ENCODE measurements at regions not wholly inside any gene's neighbourhood (a gene's known extent, or its start where the extent isn't known, plus 50 kb on each side); places are given as distances from the start of the nearest gene placed in this dataset.

DNA sequence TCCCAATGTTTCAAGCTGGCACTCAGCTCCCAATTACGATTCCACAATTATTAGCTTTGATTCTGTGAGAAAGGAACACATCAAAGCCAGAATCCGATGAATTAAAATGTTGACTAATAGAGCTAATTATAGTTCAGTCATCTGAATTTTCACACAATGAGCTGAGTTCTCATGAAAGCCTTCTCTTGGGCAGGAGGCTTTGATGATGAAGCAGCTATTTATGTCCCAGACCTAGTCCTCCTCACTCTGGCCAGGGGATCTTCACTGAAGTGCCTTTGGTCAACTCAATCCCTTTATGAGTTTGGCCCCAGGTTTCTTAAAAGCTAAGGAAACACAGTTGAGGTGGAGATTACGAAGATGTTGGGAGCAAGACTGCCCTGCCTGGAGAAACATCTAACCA, 74.7 kb upstream of the PPM1B start:
- H3K27me3 ChIP-seq, result no peaks in the 10 kb centered on the region
- no peaks in the 10 kb centered on the region for H3K9me3 ChIP-seq
- H3K4me1 ChIP-seq, result no peaks in the 10 kb centered on the region
- WGBS, 2 donors (ENCODE audit: low coverage in 1 of 2), result 88% methylated on average over 2 to 3 of the region's 3 CpGs
- TF ChIP-seq EP300 (IDR thresholded peaks at IDR 0.05) (no peak), POLR2A (IDR thresholded peaks at IDR 0.05) (no peak), POLR2AphosphoS5 (IDR thresholded peaks at IDR 0.05) (no peak), CTCF (IDR thresholded peaks at IDR 0.05) (no peak)
- no peak overlapping the region for H3K27ac ChIP-seq
- H3K36me3 ChIP-seq, result no peaks in the 10 kb centered on the region
- no peak for ATAC-seq
- H3K4me3 ChIP-seq, result no peak overlapping the region

DNA sequence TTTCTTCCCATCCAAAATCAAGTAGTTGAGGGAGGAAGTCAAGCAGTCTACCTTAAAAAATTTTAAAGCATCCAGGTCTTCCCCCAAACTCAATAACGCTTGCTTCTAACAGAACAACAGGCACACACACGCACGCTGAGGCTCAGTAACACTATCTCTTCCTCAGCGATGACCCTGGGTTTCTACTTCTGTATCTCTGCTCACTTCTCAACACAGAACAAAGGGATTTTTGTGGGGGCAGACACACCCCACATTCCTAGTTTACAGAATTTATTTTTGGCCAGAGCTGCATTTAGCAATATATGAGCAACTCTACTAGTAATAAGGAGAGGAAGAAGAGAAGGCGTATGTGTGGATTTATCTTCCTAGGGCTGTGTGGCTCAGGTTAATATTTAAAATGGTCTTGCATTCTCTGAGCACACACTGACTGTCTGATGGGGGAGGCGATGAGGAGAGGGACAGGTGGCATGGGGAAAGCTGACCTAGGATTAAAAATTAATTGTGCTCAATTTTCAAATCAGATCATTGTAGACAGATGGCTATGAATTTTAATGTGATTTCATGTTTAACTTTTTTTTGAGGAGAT, 71.3 kb upstream of the PPM1B start:
- Histone ChIP-seq H3K4me1 (peaks cover 0 to 4% (median 0%) of the 10 kb centered on the region in 3 donors), H3K27me3 (no peaks in the 10 kb centered on the region), H3K27ac (no peak overlapping the region), H3K4me3 (no peak overlapping the region), H3K9me3 (no peaks in the 10 kb centered on the region), H3K36me3 (no peaks in the 10 kb centered on the region)
- TF ChIP-seq POLR2AphosphoS5 (IDR thresholded peaks at IDR 0.05) (no peak), CTCF (IDR thresholded peaks at IDR 0.05) (no peak), EP300 (IDR thresholded peaks at IDR 0.05) (no peak), POLR2A (IDR thresholded peaks at IDR 0.05) (no peak)
- WGBS, 2 donors (ENCODE audit: low coverage in 1 of 2), result 78 to 83% methylated on average over 5 to 6 of the region's 6 CpGs
- no peak for ATAC-seq

DNA sequence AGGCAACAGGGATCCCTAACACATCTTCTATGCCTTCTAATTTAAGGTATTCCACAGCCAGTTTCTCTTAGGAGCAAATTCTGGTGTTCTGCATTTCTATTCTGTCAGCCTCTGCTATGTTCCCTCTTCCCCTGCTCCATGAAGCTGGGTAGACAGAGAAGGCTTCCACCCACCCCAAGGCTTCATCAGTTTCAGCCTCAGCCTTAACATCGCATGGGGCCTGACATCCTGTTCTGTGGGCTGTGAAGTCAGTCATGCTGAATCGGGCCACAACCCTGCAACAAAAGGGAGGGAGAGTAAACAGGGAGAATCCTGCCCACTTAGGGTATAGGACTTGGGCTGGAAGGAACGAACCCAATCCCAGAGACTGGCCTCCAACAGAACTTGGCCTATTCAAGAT, 70.6 kb upstream of the PPM1B start:
- H3K27ac ChIP-seq, result no peak overlapping the region
- WGBS, 2 donors (ENCODE audit: low coverage in 1 of 2), result 80% methylated on average over 3 of the region's 3 CpGs; no CpG with 5 or more reads in 1 of the 2 donors
- ATAC-seq, result no peak
- H3K27me3 ChIP-seq, result no peaks in the 10 kb centered on the region
- no peak overlapping the region for H3K4me3 ChIP-seq
- no peaks in the 10 kb centered on the region for H3K36me3 ChIP-seq
- H3K4me1 ChIP-seq, result peaks cover 0 to 4% (median 0%) of the 10 kb centered on the region in 3 donors
- no peaks in the 10 kb centered on the region for H3K9me3 ChIP-seq
- TF ChIP-seq CTCF (IDR thresholded peaks at IDR 0.05), result no peak
- no peak for TF ChIP-seq POLR2A (IDR thresholded peaks at IDR 0.05)
- TF ChIP-seq POLR2AphosphoS5 (IDR thresholded peaks at IDR 0.05), result no peak
- no peak for TF ChIP-seq EP300 (IDR thresholded peaks at IDR 0.05)

DNA sequence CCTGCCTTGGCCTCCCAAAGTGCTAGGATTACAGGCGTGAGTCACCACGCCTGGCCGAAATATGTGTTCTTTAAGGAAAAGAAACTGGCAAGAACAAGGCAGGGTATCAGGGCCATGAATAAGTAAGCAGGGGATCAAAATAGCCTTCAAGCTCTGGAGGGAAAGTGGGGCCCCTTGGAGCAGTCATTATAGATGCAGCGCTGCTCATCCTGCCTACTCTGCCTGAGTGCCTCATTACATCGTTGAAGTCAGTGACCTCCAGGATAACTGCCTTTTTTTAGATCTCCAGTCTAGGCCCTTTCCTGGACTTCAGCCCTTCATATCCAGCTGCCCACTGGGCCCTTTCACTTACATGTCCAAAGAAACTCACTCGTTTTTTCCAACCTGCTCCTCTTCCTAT, 69.8 kb upstream of the PPM1B start:
- no peak for ATAC-seq
- Histone ChIP-seq H3K4me3 (no peak overlapping the region), H3K36me3 (no peaks in the 10 kb centered on the region), H3K9me3 (no peaks in the 10 kb centered on the region), H3K4me1 (peaks cover 0 to 4% (median 0%) of the 10 kb centered on the region in 3 donors), H3K27me3 (no peaks in the 10 kb centered on the region), H3K27ac (no peak overlapping the region)
- WGBS, 2 donors (ENCODE audit: low coverage in 1 of 2), result 87% methylated on average over 3 to 5 of the region's 6 CpGs
- TF ChIP-seq EP300 (IDR thresholded peaks at IDR 0.05), result no peak
- TF ChIP-seq CTCF (IDR thresholded peaks at IDR 0.05), result no peak
- TF ChIP-seq POLR2A (IDR thresholded peaks at IDR 0.05), result no peak
- TF ChIP-seq POLR2AphosphoS5 (IDR thresholded peaks at IDR 0.05), result no peak

GRCh38 chr2:44100351-44100750, 68.3 kb upstream of the PPM1B start:
- no peak overlapping the region for H3K4me3 ChIP-seq
- peaks cover 0 to 4% (median 0%) of the 10 kb centered on the region in 3 donors for H3K4me1 ChIP-seq
- H3K9me3 ChIP-seq, result no peaks in the 10 kb centered on the region
- no peak overlapping the region for H3K27ac ChIP-seq
- no peak for TF ChIP-seq CTCF (IDR thresholded peaks at IDR 0.05)
- no peak for TF ChIP-seq POLR2A (IDR thresholded peaks at IDR 0.05)
- TF ChIP-seq POLR2AphosphoS5 (IDR thresholded peaks at IDR 0.05), result no peak
- no peak for TF ChIP-seq EP300 (IDR thresholded peaks at IDR 0.05)
- WGBS, 2 donors (ENCODE audit: low coverage in 1 of 2), result 19 to 50% methylated on average over 3 of the region's 3 CpGs
- peak; percentile 92 for ATAC-seq
- H3K36me3 ChIP-seq, result no peaks in the 10 kb centered on the region
- no peaks in the 10 kb centered on the region for H3K27me3 ChIP-seq
